A673 (cell line): ENCODE measurements at regions not wholly inside any gene's neighbourhood (a gene's known extent, or its start where the extent isn't known, plus 50 kb on each side); places are given as distances from the start of the nearest gene placed in this dataset.

ENCODE experiments used
- EZH2 ChIP-seq: fragments of 200-600 bp; sonication (generic); IDR thresholded peaks from 2 replicates; pipeline ENCODE4 v1.6.1; 2017; ENCODE audit warnings: borderline replicate concordance, low read depth, mild to moderate bottlenecking, mixed read lengths, antibody characterized with exemption, low read length; ENCODE audit not compliant: poor library complexity, severe bottlenecking
- TF ChIP-seq, protein P1 (sequence below): fragments of 300-800, 200-600 bp; sonication (generic); conservative IDR thresholded peaks from 2 replicates; pipeline ENCODE4 v1.5.1; 2017; ENCODE audit warnings: low read depth, mild to moderate bottlenecking, antibody characterized with exemption, low read length, moderate library complexity, mixed read lengths

DNA sequence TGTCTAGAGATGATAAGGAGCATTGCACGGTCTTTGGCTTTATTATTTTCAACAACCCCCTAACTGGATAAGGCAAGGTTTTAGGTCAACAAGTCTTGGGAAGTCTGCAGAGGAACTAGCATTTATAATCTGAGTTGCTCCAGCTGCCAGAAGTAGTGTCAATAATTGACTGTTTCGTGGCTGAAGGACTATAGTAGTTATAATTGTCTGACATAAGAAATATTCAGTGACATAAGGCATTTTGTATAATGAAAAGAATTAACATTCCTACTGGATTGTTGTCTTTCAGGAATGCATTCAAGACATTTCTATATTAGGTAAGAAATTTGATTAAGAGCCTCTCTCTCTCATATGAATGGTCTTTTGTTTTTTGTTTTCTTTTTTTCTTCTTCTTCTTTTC is 136.9 kb upstream of the SGK1 start:
- TF ChIP-seq, protein P1, sequence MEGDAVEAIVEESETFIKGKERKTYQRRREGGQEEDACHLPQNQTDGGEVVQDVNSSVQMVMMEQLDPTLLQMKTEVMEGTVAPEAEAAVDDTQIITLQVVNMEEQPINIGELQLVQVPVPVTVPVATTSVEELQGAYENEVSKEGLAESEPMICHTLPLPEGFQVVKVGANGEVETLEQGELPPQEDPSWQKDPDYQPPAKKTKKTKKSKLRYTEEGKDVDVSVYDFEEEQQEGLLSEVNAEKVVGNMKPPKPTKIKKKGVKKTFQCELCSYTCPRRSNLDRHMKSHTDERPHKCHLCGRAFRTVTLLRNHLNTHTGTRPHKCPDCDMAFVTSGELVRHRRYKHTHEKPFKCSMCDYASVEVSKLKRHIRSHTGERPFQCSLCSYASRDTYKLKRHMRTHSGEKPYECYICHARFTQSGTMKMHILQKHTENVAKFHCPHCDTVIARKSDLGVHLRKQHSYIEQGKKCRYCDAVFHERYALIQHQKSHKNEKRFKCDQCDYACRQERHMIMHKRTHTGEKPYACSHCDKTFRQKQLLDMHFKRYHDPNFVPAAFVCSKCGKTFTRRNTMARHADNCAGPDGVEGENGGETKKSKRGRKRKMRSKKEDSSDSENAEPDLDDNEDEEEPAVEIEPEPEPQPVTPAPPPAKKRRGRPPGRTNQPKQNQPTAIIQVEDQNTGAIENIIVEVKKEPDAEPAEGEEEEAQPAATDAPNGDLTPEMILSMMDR = no peak
- TF ChIP-seq EZH2 = no peak
